ENCODE measurements at regions not wholly inside any gene's neighbourhood (a gene's known extent, or its start where the extent isn't known, plus 50 kb on each side); places are given as distances from the start of the nearest gene placed in this dataset.

GRCh38 chr1:208616776-208617175, 372.6 kb upstream of the PLXNA2 start:
- Histone ChIP-seq H3K4me1 (ENCODE audit: insufficient read depth, low read length) (no peaks in the 10 kb centered on the region), H3K36me3 (ENCODE audit: insufficient read depth, low read length) (no peaks in the 10 kb centered on the region), H3K9me3 (ENCODE audit: control insufficient read depth, insufficient read depth, low read length) (no peaks in the 10 kb centered on the region), H3K9ac (ENCODE audit: low read depth, low read length) (no peak overlapping the region)

- no peak overlapping the region for H3K9ac ChIP-seq (ENCODE audit: low read depth, low read length)
- H3K9me3 ChIP-seq (ENCODE audit: control insufficient read depth, insufficient read depth, low read length), result no peaks in the 10 kb centered on the region
- H3K36me3 ChIP-seq (ENCODE audit: insufficient read depth, low read length), result no peaks in the 10 kb centered on the region
- no peaks in the 10 kb centered on the region for H3K4me1 ChIP-seq (ENCODE audit: insufficient read depth, low read length)
Measured at GRCh38 chr1:208628022-208628914, 384.1 kb upstream of the PLXNA2 start.

GRCh38 chr1:208631092-208631491, 386.9 kb upstream of the PLXNA2 start:
- no peaks in the 10 kb centered on the region for H3K36me3 ChIP-seq (ENCODE audit: insufficient read depth, low read length)
- no peaks in the 10 kb centered on the region for H3K9me3 ChIP-seq (ENCODE audit: control insufficient read depth, insufficient read depth, low read length)
- H3K4me1 ChIP-seq (ENCODE audit: insufficient read depth, low read length), result no peaks in the 10 kb centered on the region

GRCh38 chr1:208631506-208631905, 387.3 kb upstream of the PLXNA2 start:
- no peaks in the 10 kb centered on the region for H3K9me3 ChIP-seq (ENCODE audit: control insufficient read depth, insufficient read depth, low read length)
- H3K36me3 ChIP-seq (ENCODE audit: insufficient read depth, low read length), result no peaks in the 10 kb centered on the region
- no peaks in the 10 kb centered on the region for H3K4me1 ChIP-seq (ENCODE audit: insufficient read depth, low read length)
- no peak overlapping the region for H3K9ac ChIP-seq (ENCODE audit: low read depth, low read length)

More at GRCh38 chr1:208631092-208631491, 386.9 kb upstream of the PLXNA2 start:
- H3K9ac ChIP-seq (ENCODE audit: low read depth, low read length), result no peak overlapping the region

- no peaks in the 10 kb centered on the region for H3K4me1 ChIP-seq (ENCODE audit: insufficient read depth, low read length)
Measured at GRCh38 chr1:208634346-208635140, 390.4 kb upstream of the PLXNA2 start.

GRCh38 chr1:208637181-208637580, 393.0 kb upstream of the PLXNA2 start:
- Histone ChIP-seq H3K9ac (ENCODE audit: low read depth, low read length) (no peak overlapping the region), H3K4me1 (ENCODE audit: insufficient read depth, low read length) (no peaks in the 10 kb centered on the region), H3K9me3 (ENCODE audit: control insufficient read depth, insufficient read depth, low read length) (no peaks in the 10 kb centered on the region), H3K36me3 (ENCODE audit: insufficient read depth, low read length) (no peaks in the 10 kb centered on the region)

More at GRCh38 chr1:208634346-208635140, 390.4 kb upstream of the PLXNA2 start:
- H3K36me3 ChIP-seq (ENCODE audit: insufficient read depth, low read length), result no peaks in the 10 kb centered on the region
- H3K9me3 ChIP-seq (ENCODE audit: control insufficient read depth, insufficient read depth, low read length), result no peaks in the 10 kb centered on the region
- no peak overlapping the region for H3K9ac ChIP-seq (ENCODE audit: low read depth, low read length)

GRCh38 chr1:208639382-208639781, 395.2 kb upstream of the PLXNA2 start:
- Histone ChIP-seq H3K9me3 (ENCODE audit: control insufficient read depth, insufficient read depth, low read length) (no peaks in the 10 kb centered on the region), H3K36me3 (ENCODE audit: insufficient read depth, low read length) (no peaks in the 10 kb centered on the region), H3K9ac (ENCODE audit: low read depth, low read length) (no peak overlapping the region), H3K4me1 (ENCODE audit: insufficient read depth, low read length) (no peaks in the 10 kb centered on the region)

- Histone ChIP-seq H3K36me3 (ENCODE audit: insufficient read depth, low read length) (no peaks in the 10 kb centered on the region), H3K9ac (ENCODE audit: low read depth, low read length) (no peak overlapping the region), H3K9me3 (ENCODE audit: control insufficient read depth, insufficient read depth, low read length) (no peaks in the 10 kb centered on the region), H3K4me1 (ENCODE audit: insufficient read depth, low read length) (no peaks in the 10 kb centered on the region)
Measured at GRCh38 chr1:208640295-208640694, 396.1 kb upstream of the PLXNA2 start.

GRCh38 chr1:208641579-208642280, 397.5 kb upstream of the PLXNA2 start:
- Histone ChIP-seq H3K4me1 (ENCODE audit: insufficient read depth, low read length) (no peaks in the 10 kb centered on the region), H3K9me3 (ENCODE audit: control insufficient read depth, insufficient read depth, low read length) (no peaks in the 10 kb centered on the region), H3K36me3 (ENCODE audit: insufficient read depth, low read length) (no peaks in the 10 kb centered on the region), H3K9ac (ENCODE audit: low read depth, low read length) (no peak overlapping the region)

GRCh38 chr1:208643005-208643597, 398.9 kb upstream of the PLXNA2 start:
- Histone ChIP-seq H3K9me3 (ENCODE audit: control insufficient read depth, insufficient read depth, low read length) (no peaks in the 10 kb centered on the region), H3K4me1 (ENCODE audit: insufficient read depth, low read length) (no peaks in the 10 kb centered on the region), H3K9ac (ENCODE audit: low read depth, low read length) (no peak overlapping the region), H3K36me3 (ENCODE audit: insufficient read depth, low read length) (no peaks in the 10 kb centered on the region)

GRCh38 chr1:208644401-208645160, 400.4 kb upstream of the PLXNA2 start:
- no peaks in the 10 kb centered on the region for H3K36me3 ChIP-seq (ENCODE audit: insufficient read depth, low read length)
- no peaks in the 10 kb centered on the region for H3K9me3 ChIP-seq (ENCODE audit: control insufficient read depth, insufficient read depth, low read length)
- H3K9ac ChIP-seq (ENCODE audit: low read depth, low read length), result no peak overlapping the region
- no peaks in the 10 kb centered on the region for H3K4me1 ChIP-seq (ENCODE audit: insufficient read depth, low read length)

GRCh38 chr1:208646431-208646830, 402.2 kb upstream of the PLXNA2 start:
- Histone ChIP-seq H3K4me1 (ENCODE audit: insufficient read depth, low read length) (no peaks in the 10 kb centered on the region), H3K9ac (ENCODE audit: low read depth, low read length) (no peak overlapping the region), H3K9me3 (ENCODE audit: control insufficient read depth, insufficient read depth, low read length) (no peaks in the 10 kb centered on the region), H3K36me3 (ENCODE audit: insufficient read depth, low read length) (no peaks in the 10 kb centered on the region)

- H3K9me3 ChIP-seq (ENCODE audit: control insufficient read depth, insufficient read depth, low read length), result no peaks in the 10 kb centered on the region
- no peaks in the 10 kb centered on the region for H3K36me3 ChIP-seq (ENCODE audit: insufficient read depth, low read length)
- H3K4me1 ChIP-seq (ENCODE audit: insufficient read depth, low read length), result peaks cover 7% of the 10 kb centered on the region; the same call in 1 of the 2 replicates
- no peak overlapping the region for H3K9ac ChIP-seq (ENCODE audit: low read depth, low read length)
Measured at GRCh38 chr1:208648146-208648545, 404.0 kb upstream of the PLXNA2 start.

Measured in ES-I3 (cell line).